H1 (cell line): ENCODE measurements at regions not wholly inside any gene's neighbourhood (a gene's known extent, or its start where the extent isn't known, plus 50 kb on each side); places are given as distances from the start of the nearest gene placed in this dataset.
A peak's percentile ranks its signal among the peaks of the same experiment; 100 is the strongest.

ENCODE experiments used
- CTCF ChIP-seq, 3 experiments: IDR thresholded peaks; 1 replicate in 2 of 3; 2 replicates in 1 of 3; pipeline versions ENCODE4 v1.5.1 to v1.6.1; 2011; ENCODE audit warnings: low read length in 3 of 3, mild to moderate bottlenecking in 3 of 3, inconsistent platforms in 2 of 3, low read depth in 1 of 3, moderate library complexity in 1 of 3; ENCODE audit not compliant: insufficient read depth in 1 of 3; ENCODE audit errors: control extremely low read depth in 1 of 3
- FOSL1 ChIP-seq: IDR thresholded peaks from 2 replicates; pipeline ENCODE4 v1.6.1; 2011; ENCODE audit warnings: mild to moderate bottlenecking, low read depth, low read length, moderate library complexity; ENCODE audit not compliant: insufficient read depth
- PHF8 ChIP-seq: fragments of 200-600 bp; sonication (generic); conservative IDR thresholded peaks from 2 replicates; pipeline ENCODE4 v1.7.1; 2012; ENCODE audit warnings: low read depth, mild to moderate bottlenecking, inconsistent platforms, low read length, moderate library complexity
- RAD21 ChIP-seq, 2 experiments: IDR thresholded peaks in 1 of 2; conservative IDR thresholded peaks in 1 of 2; 2 replicates each; pipeline ENCODE4 v1.6.1; 2011; ENCODE audit warnings: low read depth in 2 of 2, low read length in 2 of 2, improper control_type of control experiment in 1 of 2, inconsistent platforms in 1 of 2, mild to moderate bottlenecking in 1 of 2, moderate library complexity in 1 of 2
- TAF1 ChIP-seq: IDR thresholded peaks from 2 replicates; pipeline ENCODE4 v1.6.1; 2011; ENCODE audit warnings: mild to moderate bottlenecking, low read depth, low read length
- TBP ChIP-seq: IDR thresholded peaks from 2 replicates; pipeline ENCODE4 v1.6.1; 2011; ENCODE audit warnings: low read depth, low read length, improper control_type of control experiment
- TCF12 ChIP-seq: IDR thresholded peaks from 2 replicates; pipeline ENCODE4 v1.6.1; 2011; ENCODE audit warnings: low read depth, mild to moderate bottlenecking, low read length
- TF ChIP-seq, protein P1 (sequence below): fragments of 300-600 bp; sonication (generic); IDR thresholded peaks from 2 replicates; pipeline ENCODE4 v1.7.1; 2012; ENCODE audit warnings: low read length, moderate library complexity, mild to moderate bottlenecking, inconsistent platforms; ENCODE audit not compliant: insufficient replicate concordance

DNA sequence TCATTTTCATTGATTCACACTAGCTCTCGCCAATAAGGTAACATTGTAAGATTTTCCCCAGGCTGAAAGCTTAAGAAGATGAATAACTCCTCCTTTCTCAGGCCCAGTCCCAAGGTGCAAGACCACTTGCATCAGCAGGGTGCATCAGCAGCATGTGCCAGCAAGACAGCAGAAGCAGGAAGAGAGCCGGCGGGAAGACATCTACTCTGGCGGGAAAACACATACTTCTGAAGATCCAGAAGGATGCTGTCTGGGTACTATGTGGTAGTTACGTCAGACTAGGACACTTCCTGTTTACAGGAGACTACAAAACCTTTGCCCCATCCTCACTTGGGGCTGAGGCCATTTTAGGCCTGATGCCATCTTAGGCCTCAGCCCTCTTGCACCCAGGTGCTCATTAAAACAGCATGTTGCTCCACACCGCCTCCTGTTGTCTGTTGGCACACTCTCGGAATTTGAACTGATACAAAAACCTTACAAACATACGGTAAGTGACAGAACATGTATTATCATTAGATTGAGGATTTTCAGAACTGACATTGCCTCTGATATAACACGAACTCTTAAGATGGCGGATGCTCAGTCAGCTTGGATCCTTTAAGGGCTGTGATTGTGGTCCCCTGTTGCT, 886.5 kb upstream of the EPHA5 start (continued):
- TF ChIP-seq, protein P1, sequence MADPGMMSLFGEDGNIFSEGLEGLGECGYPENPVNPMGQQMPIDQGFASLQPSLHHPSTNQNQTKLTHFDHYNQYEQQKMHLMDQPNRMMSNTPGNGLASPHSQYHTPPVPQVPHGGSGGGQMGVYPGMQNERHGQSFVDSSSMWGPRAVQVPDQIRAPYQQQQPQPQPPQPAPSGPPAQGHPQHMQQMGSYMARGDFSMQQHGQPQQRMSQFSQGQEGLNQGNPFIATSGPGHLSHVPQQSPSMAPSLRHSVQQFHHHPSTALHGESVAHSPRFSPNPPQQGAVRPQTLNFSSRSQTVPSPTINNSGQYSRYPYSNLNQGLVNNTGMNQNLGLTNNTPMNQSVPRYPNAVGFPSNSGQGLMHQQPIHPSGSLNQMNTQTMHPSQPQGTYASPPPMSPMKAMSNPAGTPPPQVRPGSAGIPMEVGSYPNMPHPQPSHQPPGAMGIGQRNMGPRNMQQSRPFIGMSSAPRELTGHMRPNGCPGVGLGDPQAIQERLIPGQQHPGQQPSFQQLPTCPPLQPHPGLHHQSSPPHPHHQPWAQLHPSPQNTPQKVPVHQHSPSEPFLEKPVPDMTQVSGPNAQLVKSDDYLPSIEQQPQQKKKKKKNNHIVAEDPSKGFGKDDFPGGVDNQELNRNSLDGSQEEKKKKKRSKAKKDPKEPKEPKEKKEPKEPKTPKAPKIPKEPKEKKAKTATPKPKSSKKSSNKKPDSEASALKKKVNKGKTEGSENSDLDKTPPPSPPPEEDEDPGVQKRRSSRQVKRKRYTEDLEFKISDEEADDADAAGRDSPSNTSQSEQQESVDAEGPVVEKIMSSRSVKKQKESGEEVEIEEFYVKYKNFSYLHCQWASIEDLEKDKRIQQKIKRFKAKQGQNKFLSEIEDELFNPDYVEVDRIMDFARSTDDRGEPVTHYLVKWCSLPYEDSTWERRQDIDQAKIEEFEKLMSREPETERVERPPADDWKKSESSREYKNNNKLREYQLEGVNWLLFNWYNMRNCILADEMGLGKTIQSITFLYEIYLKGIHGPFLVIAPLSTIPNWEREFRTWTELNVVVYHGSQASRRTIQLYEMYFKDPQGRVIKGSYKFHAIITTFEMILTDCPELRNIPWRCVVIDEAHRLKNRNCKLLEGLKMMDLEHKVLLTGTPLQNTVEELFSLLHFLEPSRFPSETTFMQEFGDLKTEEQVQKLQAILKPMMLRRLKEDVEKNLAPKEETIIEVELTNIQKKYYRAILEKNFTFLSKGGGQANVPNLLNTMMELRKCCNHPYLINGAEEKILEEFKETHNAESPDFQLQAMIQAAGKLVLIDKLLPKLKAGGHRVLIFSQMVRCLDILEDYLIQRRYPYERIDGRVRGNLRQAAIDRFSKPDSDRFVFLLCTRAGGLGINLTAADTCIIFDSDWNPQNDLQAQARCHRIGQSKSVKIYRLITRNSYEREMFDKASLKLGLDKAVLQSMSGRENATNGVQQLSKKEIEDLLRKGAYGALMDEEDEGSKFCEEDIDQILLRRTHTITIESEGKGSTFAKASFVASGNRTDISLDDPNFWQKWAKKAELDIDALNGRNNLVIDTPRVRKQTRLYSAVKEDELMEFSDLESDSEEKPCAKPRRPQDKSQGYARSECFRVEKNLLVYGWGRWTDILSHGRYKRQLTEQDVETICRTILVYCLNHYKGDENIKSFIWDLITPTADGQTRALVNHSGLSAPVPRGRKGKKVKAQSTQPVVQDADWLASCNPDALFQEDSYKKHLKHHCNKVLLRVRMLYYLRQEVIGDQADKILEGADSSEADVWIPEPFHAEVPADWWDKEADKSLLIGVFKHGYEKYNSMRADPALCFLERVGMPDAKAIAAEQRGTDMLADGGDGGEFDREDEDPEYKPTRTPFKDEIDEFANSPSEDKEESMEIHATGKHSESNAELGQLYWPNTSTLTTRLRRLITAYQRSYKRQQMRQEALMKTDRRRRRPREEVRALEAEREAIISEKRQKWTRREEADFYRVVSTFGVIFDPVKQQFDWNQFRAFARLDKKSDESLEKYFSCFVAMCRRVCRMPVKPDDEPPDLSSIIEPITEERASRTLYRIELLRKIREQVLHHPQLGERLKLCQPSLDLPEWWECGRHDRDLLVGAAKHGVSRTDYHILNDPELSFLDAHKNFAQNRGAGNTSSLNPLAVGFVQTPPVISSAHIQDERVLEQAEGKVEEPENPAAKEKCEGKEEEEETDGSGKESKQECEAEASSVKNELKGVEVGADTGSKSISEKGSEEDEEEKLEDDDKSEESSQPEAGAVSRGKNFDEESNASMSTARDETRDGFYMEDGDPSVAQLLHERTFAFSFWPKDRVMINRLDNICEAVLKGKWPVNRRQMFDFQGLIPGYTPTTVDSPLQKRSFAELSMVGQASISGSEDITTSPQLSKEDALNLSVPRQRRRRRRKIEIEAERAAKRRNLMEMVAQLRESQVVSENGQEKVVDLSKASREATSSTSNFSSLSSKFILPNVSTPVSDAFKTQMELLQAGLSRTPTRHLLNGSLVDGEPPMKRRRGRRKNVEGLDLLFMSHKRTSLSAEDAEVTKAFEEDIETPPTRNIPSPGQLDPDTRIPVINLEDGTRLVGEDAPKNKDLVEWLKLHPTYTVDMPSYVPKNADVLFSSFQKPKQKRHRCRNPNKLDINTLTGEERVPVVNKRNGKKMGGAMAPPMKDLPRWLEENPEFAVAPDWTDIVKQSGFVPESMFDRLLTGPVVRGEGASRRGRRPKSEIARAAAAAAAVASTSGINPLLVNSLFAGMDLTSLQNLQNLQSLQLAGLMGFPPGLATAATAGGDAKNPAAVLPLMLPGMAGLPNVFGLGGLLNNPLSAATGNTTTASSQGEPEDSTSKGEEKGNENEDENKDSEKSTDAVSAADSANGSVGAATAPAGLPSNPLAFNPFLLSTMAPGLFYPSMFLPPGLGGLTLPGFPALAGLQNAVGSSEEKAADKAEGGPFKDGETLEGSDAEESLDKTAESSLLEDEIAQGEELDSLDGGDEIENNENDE = no peak
- TF ChIP-seq PHF8 (no peak), TCF12 (no peak), CTCF (IDR thresholded peaks at IDR 0.05; ENCODE audit: control extremely low read depth in 1 of 3, insufficient read depth in 1 of 3, low read depth in 1 of 3, low read length in 3 of 3) (peak in 2 of 3 experiments; percentile 6 to 45; a peak in 1 of 4 replicates), TAF1 (no peak), TBP (no peak), RAD21 (IDR thresholded peaks at IDR 0.05 in 1 of 2, conservative IDR thresholded peaks at IDR 0.05 in 1 of 2; ENCODE audit: low read depth in 2 of 2, low read length in 2 of 2) (peak in 1 of 2 experiments; percentile 12; a peak in 1 of 4 replicates), FOSL1 (no peak)
